Kidney glomerular epithelial cell (primary cell): ENCODE measurements at regions not wholly inside any gene's neighbourhood (a gene's known extent, or its start where the extent isn't known, plus 50 kb on each side); places are given as distances from the start of the nearest gene placed in this dataset.
"Not testable (repeated sequence)": the region's sequence is repeated elsewhere in the genome, so short reads cannot be mapped to it uniquely, and the experiment has no call there.

Experiments used
- DNase-seq: peaks from one replicate; lab custom pipeline; 2025; lab: John Stamatoyannopoulos, UW

DNA sequence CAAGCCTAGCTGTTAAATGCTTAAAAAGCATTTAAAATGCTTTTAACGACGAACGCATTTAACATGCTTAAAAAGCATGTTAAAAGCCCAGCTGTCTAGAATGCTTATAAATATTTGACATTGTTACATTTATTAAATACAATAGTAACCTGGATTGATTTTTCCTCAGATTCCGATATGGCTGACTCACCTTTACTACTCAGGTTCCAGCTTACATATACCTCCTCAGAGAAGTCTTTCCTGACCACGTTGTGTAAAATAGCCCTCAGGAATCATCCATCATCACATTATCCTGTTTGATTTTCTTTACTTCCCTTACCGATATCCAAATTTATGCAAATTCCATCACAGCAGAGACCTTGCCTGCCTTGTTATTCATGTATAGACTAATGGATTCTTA, 51.4 kb downstream of the SLC41A2 start:
- DNase-seq: no peak

DNA sequence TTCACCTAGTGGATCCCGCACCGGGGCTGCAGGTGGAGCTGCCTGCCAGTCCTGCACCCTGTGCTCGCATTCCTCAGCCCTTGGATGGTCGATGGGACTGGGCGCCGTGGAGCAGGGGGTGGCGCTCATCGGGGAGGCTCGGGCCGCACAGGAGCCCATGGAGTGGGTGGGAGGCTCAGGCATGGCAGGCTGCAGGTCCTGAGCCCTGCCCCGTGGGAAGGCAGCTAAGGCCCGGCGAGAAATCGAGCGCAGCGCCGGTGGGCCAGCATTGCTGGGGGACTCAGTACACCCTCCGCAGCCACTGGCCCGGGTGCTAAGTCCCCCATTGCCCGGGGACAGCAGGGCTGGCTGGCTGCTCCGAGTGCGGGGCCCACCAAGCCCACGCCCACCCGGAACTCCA, 52.6 kb downstream of the SLC41A2 start:
- not testable (repeated sequence) for DNase-seq

DNA sequence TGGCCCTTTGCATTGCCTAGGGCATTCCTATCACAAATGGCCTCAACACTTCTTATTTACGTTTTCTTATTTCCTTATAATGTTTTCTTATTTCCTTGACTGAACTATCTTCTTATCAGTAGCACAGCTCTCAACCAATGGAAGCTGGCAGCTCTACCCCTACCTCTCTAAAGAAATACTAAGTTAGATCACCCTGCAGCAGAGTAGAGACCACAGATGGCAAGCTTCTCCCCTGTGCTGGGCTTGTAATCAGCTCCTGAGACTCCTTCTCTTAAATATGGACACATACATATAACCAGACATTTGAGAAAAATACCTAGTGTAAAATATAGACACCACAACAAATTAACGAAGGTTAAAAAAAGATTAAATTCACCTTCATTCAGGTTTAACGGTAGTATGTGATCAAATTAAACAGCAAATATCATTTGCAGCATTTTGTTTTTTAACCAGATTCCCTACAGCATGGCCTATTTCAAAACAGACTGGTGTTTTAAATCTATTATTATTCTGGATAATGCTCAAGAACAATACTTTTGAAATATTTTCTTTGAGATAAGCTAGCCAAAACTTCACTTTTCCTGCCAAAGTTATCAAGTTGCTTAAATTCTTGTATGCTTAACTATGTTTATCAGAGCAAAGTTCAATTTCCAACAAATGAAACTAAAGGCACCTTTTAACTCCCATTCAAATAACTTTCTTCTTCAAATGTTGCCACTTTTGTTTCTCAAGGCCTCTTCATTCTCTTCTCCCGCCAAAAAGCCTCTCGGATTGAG, 54.3 kb downstream of the SLC41A2 start:
- DNase-seq: no peak

DNA sequence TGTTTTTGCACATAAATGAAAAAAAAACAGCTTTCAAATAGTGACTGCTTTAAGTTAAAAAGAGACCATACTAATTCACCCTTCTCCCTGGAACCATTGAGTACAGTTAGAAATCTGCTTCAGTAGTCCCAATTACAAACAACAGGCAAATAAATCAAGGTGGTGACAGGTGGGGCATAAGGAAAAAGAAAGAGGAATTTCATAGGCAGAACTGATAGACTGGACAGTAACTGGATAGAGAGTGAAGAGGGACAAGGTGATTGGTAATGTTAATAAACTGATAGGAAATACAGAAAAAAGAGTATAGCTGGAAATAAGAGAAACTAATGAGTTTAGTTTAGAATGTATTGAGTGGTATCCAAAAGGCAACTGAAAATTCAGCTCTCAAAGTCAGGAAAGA, 56.0 kb downstream of the SLC41A2 start:
- no peak for DNase-seq

DNA sequence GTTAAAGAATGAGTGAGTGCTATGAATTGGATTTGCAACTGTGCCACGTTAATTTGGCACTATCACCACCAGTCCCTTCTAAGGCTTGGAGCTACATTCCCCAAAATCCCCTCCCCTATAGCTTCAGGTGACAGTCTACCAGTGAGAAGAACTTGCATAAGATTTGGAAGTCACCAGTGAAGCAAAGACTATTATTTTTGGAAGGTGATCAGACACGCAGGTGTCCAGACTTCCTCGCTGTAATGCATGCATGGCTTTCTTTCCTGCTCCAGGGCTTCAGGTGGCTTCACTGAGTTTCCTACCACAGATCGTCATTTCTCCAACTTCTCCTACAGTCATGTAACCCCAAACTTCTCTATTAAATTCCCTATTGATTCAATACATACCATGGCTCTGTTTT, 61.4 kb downstream of the SLC41A2 start:
- no peak for DNase-seq

DNA sequence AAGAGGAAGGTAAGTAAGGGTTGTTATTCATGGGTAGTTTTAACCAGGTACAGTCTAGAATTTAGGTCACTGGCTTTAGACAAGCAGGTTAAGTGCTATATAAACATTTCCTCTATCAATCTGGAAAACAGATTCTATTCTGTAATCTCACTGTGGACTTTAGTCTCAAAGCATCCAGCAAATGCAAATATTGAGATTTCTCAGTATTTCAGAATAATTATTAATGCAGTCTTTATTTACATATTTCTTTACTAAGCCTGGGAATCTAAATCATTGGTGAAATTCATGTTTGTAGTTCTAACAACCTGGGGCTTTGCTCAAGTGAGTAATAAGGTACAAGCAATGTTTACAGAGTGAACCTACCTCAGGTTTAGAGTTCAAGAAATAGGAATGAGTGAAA, 61.9 kb downstream of the SLC41A2 start:
- DNase-seq: no peak

DNA sequence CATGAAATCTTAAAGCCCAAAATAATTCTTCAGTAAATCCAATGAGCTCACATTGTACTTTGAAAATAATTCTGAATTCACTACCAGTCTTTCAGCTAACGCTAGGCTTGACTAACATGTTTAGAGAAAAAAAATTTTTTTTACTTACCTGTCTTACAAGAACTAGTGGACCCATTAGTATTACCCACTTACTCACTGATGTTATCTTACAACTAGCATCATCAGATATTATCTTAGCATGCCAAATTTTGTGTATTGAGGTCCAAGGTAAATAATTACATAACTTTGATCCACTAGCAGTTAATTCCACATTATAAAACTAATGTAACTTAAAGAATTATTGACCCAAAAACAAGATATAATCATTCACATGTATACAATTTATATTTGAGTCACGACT, 62.7 kb downstream of the SLC41A2 start:
- no peak for DNase-seq

DNA sequence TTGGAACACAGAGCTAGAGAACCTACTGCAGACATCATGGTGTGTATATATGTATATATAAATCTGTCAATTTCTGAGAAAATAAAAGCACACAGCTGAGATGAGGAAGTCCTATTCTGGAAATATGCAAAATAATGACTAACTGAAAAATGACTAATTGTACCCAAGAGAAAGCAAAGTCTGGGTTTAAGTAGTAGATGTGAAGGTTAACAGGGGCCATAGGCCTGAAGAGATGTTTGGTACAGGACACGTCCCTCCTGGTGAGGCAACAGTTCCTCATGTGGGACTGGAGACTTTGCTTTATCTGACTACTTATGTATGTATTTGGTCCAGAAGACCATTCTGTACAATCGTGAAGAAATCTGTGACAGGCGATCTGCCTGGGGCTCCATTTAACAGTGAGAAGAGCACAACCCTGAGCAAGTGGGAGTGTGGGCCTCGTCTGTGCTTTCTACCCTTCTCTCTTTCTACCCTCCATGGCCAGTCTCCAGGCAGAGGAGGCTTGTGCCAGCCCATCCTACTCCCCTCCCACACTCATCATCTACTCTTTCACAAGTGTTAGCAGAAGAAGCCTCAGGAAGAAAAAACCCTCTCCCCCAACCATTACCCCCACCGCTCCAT, 67.5 kb downstream of the SLC41A2 start:
- no peak for DNase-seq

DNA sequence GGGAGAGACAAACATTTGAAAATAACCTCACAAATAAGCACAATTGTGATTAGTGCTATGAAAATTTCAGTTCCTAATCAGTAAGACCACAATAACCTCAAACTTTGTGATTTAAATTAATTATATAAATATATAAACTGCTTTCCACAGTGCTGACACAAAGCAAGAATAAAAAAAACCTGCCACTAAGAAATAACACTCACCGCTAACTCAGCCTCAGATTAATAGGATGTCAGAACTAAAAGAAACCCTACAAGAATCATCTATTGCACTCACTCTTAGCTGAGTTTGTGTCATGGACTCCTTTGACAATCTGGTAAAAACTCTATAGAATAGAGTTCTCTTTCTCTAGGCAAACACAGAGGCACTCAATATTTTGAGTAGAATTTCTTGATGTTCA, 68.4 kb downstream of the SLC41A2 start:
- DNase-seq: no peak

DNA sequence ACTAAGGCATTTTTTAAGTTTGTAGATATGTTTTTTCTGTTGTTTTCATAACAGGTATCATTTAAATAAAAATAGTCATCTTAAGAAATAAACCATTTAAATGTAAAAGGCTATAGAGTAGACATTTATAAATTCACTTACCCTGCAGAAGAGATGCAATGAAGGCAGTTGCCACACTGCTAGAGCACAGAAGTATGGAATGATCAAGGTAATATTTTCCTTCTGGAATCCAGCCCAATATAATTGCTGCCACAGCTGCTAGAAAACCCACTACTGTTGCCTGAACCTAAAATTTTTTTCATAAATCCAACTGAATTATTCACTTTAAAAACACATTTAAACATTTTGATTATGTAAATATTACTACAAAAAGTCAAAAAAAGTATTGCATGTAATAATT, 69.2 kb downstream of the SLC41A2 start:
- no peak for DNase-seq

DNA sequence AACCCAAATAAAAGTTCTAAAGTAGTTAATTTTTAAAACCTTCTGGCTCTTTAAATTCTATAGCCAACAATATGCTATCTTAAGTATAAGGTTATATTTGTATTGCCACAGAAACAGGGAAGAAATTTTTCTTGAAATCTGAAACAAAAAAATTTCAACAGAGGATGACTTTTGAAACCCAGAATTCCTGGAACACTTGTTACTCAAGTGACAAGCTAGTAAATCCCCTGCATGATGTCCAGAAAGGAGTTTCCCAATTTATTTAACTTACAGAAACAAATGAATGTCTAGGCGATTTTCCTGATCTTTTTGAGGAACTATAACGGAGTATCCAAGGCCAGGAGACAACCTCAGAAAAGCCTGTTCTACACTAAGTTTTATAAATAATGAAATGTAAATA, 69.6 kb downstream of the SLC41A2 start:
- DNase-seq: no peak

DNA sequence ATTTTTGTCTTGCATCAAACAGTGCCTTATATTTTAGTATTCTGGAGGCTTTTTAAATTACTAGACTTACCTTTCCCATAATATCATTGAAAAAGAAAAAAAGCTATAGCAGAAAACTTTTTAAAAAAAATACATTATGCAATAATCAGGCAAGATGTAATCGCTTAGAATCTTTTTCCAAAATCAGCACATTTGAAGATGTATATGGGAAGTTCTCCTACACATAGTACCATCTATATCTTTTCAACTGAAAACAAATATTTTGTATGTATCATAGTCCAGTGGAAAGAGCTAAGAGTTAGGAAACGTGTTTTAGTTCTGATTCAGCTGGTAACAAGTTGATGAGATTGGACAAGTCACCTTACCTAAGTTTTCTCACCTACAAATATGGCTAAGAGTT, 70.6 kb downstream of the SLC41A2 start:
- DNase-seq: no peak

DNA sequence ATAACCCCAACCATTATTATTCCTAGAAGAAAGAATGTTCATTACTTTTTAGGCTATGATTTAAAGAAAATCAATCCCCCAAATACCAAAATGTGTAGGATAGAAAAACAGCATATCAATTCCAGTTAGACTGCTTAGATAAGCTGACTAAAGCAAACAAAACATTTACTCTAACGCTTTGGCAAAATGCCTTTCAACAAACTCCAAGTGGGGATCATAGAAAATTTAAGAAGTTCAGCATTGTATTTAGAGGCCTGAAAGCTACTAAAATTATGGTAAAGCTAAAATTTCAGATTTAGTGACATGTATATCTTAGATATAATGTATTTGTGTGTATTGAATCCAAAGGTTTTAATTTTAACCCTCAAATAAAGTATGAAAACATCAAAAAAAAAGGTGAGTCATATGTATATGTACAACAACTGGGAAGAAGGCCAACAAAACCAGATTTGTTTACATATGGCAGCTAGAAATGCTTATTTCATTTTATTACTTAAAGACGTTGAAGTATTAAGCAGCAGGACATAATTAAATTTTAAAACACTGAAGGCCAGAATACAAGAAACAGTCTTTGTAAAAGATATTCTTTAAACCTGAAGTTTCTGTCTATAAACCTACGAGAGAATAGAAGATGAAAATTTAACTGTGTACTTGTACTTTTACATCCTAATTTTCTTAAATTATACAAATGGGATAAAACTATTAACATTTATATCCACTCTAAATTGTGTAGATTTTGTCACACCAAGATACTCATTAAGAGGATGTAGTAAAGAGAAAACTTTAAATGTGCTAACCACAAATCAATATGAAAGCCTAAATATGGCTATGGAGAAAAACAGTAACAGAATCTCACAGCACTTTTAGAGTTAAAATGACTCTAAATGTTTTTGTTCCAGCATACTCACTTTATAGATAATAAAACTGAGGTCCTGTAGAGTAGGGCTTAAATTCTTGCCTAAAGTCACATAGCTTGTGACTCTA, 71.4 kb downstream of the SLC41A2 start:
- DNase-seq: no peak

DNA sequence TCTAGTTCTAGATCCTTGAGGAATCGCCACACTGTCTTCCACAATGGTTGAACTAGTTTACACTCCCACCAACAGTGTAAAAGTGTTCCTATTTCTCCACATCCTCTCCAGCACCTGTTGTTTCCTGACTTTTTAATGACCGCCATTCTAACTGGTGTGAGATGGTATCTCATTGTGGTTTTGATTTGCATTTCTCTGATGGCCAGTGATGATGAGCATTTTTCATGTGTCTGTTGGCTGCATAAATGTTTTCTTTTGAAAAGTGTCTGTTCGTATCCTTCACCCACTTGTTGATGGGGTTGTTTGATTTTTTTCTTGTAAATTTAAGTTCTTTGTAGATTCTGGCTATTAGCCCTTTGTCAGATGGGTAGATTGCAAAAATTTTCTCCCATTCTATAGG, 79.2 kb downstream of the SLC41A2 start:
- DNase-seq: not testable (repeated sequence)

DNA sequence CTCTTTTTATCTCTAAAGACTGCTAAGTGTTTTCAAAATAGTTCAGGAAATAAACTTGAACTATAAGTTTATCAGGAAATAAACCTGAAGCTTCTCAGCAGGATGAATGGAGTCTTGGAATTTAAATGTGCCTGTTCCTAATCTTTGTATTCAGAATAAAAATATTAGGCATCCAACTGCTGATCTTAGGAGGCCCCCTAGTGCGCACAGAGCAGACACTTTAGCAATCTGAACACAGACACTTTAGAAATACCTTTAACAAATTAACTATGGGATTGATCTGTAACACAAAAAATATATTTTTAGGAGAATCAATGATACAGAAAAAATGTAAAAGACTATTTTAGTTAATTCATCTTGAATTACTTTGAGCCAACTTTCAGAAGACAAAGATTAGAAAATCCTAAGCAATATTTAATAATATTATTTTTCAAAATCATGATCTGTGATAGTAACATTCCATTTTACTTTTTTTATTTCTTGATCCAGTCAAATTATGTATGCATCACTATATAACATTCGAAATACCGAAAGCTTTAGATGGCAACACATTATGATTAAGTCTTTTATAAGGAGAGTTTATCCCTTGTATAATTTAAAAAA, 80.9 kb downstream of the SLC41A2 start:
- DNase-seq: peak; percentile 6

DNA sequence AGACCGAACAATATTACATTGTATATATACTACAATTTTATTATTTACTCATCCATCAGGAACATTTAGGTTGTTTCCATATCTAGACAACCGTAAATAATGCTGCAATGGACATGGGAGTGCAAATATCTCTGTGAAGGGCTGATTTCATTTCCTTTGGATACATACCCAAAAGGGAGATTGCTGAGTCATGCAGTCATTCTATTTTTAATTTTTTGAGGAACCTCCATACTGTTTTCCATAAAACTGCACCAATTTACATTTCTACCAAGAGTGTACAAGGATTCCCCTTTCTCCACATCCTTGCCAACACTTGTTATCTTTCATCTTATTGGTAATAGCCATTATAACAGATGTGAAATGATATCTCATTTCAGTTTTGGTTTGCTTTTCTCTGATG, 84.7 kb downstream of the SLC41A2 start:
- DNase-seq: no peak

DNA sequence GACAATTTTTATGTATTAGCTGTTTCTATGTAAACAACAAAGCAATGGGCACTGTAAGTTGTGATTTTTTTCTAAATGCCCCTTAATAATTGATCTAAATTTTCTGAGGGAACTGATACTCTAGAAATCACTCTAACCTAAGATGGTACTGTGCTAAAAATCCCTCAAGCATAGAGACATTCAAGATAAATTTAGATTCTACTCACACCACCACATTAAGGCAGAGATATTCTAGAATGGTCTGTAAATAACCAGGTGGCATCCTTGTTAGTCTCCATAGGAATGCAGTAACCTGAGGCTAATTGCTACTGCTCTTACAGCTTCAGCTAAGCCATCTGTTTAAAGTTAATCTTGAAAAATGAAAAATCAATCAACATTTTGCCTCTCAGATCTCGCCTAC, 87.3 kb downstream of the SLC41A2 start:
- DNase-seq: no peak

DNA sequence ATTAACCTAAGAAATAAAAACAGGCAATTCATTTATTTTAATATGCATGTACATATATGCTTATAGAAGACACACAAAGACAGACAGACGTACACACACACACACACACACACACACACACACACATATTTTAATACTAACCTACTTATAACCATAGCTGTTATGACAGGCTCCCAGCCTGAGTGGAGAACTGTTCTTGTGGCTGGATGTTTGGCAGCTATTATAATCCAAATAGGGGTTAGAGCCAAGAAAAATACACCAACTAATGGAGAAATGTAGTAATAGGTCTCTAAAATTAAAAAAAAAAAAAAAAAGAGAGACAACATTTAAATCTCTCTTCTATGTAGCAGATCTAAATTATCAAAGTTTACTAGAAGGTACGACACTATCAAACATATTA, 91.8 kb downstream of the SLC41A2 start:
- DNase-seq: peak; percentile 64

DNA sequence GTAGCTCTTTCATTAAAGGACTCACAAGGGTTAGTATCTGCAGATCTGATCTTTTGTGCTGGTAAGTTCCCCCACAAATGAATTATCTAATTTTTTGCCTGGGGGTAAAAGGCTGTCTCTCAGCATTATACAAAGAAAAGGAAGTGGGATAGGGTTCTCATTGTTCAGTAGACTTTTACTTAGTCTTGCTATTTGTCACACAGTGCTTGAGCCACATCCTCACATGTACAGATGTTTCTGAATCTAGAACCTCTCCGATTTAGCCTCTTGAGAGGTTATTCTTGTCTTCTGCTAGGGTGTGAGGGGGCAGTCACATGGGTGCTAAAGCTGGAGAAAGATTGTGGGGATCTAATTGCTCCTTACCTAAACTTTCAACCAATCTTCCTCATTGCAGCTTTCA, 93.0 kb downstream of the SLC41A2 start:
- no peak for DNase-seq

DNA sequence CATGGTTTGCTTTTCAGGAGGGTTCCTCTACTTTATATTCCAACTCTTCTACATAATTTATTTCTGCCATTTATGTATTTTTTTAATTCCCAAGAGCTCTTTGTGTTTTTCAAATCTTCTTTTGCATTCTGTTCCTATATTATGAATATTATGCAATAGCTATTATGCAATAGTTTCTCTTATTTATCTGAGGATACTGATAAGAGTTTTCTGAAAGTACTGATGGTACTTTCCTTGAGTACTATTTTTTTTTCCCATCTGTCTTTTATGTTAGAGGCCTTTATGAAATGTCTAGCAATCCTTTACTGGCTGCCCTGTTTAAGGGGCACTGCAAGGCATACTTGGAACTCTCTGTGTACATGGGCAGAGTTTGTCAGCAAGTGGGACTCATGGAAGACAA, 93.4 kb downstream of the SLC41A2 start:
- no peak for DNase-seq

DNA sequence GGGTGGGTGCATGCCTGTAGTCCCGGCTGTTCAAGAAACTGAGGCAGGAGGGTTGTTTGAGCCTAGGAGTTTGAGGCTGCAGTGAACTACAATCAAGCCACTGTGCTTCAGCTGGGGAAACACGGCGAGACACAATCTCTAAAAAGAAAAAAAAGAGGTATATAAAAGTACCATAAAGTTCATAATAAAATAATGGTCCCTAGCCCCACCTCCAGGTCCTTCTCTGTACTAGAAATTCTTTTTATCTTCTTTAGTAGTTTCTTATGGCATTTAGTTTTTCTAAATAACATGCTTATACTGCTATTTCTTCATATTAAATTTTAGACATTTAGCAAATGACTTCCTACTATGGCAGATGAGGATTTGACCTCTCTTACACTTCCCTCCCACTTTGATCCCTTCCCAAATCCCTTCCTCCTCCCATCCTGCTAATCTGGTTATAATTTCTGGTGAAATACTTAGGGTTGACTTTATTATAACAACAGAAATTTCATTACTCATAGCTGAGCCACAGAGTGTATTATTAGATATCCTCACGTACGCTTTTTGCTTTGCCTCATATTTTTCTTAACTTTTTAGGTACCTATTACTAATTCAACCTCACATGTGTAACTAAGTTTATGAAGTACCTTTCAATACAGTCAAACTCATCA, 94.7 kb downstream of the SLC41A2 start:
- DNase-seq: no peak
